ENCODE measurements at regions not wholly inside any gene's neighbourhood (a gene's known extent, or its start where the extent isn't known, plus 50 kb on each side); places are given as distances from the start of the nearest gene placed in this dataset.

DNA sequence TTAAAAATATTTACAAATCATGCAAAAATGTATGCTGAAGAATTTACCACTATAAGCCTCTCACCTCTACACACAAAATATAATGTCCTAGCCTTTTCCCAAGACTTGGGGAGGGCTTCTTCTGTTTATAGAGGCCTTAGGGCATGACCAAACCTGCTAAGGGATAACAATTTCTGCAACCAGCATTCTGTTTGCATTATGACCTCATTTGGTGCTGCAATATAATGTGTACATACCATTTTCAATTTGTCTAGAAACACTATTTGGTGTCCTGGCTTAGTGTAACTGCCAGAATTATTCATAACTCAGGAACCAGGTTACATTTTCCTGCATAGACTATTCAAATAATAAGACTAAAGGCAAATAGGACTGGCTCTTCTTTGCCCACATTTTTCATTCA lies 446.6 kb upstream of the SORCS1 start:
- TF ChIP-seq EP300 (IDR thresholded peaks at IDR 0.05) (no peak), CTCF (IDR thresholded peaks at IDR 0.05) (no peak), POLR2A (IDR thresholded peaks at IDR 0.05) (no peak)
- intact Hi-C loops (cut with DNase I) = no loop called here

GRCh38 chr10:107589081-107589480 lies 424.6 kb upstream of the SORCS1 start:
- no peak for DNase-seq
- Histone ChIP-seq H3K4me1 (ENCODE audit: insufficient read depth) (no peaks in the 10 kb centered on the region), H3K27ac (no peak overlapping the region), H3K9me3 (no peaks in the 10 kb centered on the region), H3K4me3 (no peak overlapping the region), H3K36me3 (no peaks in the 10 kb centered on the region), H3K27me3 (no peaks in the 10 kb centered on the region)
- 83 to 86% (median 84%) methylated on average over 3 of the region's 3 CpGs for WGBS, 3 donors
- intact Hi-C loops (cut with DNase I) = no loop called here
- TF ChIP-seq POLR2A (IDR thresholded peaks at IDR 0.05) (no peak), EP300 (IDR thresholded peaks at IDR 0.05) (no peak), CTCF (IDR thresholded peaks at IDR 0.05) (no peak)

More for the DNA sequence above, 446.6 kb upstream of the SORCS1 start:
- Histone ChIP-seq H3K4me1 (ENCODE audit: insufficient read depth) (no peaks in the 10 kb centered on the region), H3K4me3 (no peak overlapping the region), H3K27ac (no peak overlapping the region), H3K9me3 (no peaks in the 10 kb centered on the region), H3K36me3 (no peaks in the 10 kb centered on the region), H3K27me3 (peaks cover 2% of the 10 kb centered on the region)
- DNase-seq = no peak

- TF ChIP-seq CTCF (IDR thresholded peaks at IDR 0.05) (no peak), POLR2A (IDR thresholded peaks at IDR 0.05) (no peak), EP300 (IDR thresholded peaks at IDR 0.05) (no peak)
- no peak for DNase-seq
- 92 to 96% (median 96%) methylated on average over 3 of the region's 3 CpGs for WGBS, 3 donors
- Histone ChIP-seq H3K9me3 (no peaks in the 10 kb centered on the region), H3K4me3 (no peak overlapping the region), H3K4me1 (ENCODE audit: insufficient read depth) (no peaks in the 10 kb centered on the region), H3K27ac (no peak overlapping the region), H3K36me3 (no peaks in the 10 kb centered on the region), H3K27me3 (no peaks in the 10 kb centered on the region)
- intact Hi-C loops (cut with DNase I) = no loop called here
These were observed 421.1 kb upstream of the SORCS1 start for GRCh38 chr10:107585630-107586029.

- intact Hi-C loops (cut with DNase I) = no loop called here
- no peak for DNase-seq
- H3K9me3 ChIP-seq = no peaks in the 10 kb centered on the region
- H3K27me3 ChIP-seq = no peaks in the 10 kb centered on the region
- no peaks in the 10 kb centered on the region for H3K36me3 ChIP-seq
- TF ChIP-seq POLR2A (IDR thresholded peaks at IDR 0.05) = no peak
- TF ChIP-seq EP300 (IDR thresholded peaks at IDR 0.05) = no peak
- no peak for TF ChIP-seq CTCF (IDR thresholded peaks at IDR 0.05)
- no peak overlapping the region for H3K27ac ChIP-seq
- no peak overlapping the region for H3K4me3 ChIP-seq
- no peaks in the 10 kb centered on the region for H3K4me1 ChIP-seq (ENCODE audit: insufficient read depth)
These were observed 419.5 kb upstream of the SORCS1 start for GRCh38 chr10:107583974-107584373.

DNA sequence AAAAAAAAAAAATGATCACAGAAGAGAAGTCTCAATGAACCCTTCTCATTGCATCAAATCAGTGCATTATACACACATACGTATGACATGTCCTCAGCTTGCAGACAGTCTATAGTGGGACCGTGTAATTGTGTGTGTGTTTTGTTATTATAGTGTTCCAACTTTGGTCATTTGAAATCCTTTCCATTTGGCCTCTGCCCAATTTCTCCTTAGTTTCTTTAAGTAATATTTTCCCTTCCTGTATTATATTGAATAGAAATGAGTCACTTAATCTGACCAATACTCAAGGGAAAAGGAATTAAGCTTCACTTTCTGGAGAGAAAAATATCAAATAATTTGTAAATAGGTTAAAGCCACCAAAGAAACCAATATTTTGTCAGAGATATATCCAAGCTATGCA lies 415.5 kb upstream of the SORCS1 start:
- no peak overlapping the region for H3K4me3 ChIP-seq
- no peaks in the 10 kb centered on the region for H3K9me3 ChIP-seq
- no peak for DNase-seq
- 55 to 79% (median 76%) methylated on average over 2 of the region's 2 CpGs for WGBS, 3 donors
- no peaks in the 10 kb centered on the region for H3K36me3 ChIP-seq
- intact Hi-C loops (cut with DNase I) = no loop called here
- H3K27ac ChIP-seq = no peak overlapping the region
- no peaks in the 10 kb centered on the region for H3K27me3 ChIP-seq
- no peaks in the 10 kb centered on the region for H3K4me1 ChIP-seq (ENCODE audit: insufficient read depth)
- no peak for TF ChIP-seq CTCF (IDR thresholded peaks at IDR 0.05)
- TF ChIP-seq EP300 (IDR thresholded peaks at IDR 0.05) = no peak
- TF ChIP-seq POLR2A (IDR thresholded peaks at IDR 0.05) = no peak

Data from ovary (tissue), 7 donors.